Islet of Langerhans (tissue), 1 donor: ENCODE measurements at regions not wholly inside any gene's neighbourhood (a gene's known extent, or its start where the extent isn't known, plus 50 kb on each side); places are given as distances from the start of the nearest gene placed in this dataset.

Experiments used
- FAIRE-seq: peaks from one replicate; lab custom pipeline; 2011; peaks lifted over from hg19 to GRCh38; lab: Jason Lieb, UNC

GRCh38 chr10:35922876-35923600 lies 280.9 kb upstream of the FZD8 start:
- FAIRE-seq: no peak

DNA sequence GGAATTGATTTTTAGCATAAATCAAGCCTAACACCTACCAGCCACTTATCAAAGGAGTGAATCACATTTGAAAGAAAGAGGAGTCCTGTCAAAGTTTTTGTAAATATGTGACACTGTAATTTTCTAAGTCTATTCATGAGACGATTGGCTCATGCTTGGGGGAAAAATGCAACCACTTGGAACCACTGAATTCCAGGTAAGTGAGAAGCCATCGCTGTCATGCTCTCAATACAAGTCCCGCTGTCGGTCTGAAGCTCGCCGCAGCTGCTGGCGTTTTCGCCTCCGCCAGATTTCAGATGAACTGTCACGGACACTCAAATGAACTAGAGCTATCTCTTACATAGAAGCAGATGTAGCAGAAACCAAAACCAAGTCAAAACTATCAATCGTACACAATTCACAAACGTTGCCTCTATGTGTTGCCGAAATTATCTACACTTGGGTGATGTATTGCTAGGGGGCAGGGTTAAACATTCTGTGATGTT lies 279.8 kb upstream of the FZD8 start:
- FAIRE-seq: no peak

DNA sequence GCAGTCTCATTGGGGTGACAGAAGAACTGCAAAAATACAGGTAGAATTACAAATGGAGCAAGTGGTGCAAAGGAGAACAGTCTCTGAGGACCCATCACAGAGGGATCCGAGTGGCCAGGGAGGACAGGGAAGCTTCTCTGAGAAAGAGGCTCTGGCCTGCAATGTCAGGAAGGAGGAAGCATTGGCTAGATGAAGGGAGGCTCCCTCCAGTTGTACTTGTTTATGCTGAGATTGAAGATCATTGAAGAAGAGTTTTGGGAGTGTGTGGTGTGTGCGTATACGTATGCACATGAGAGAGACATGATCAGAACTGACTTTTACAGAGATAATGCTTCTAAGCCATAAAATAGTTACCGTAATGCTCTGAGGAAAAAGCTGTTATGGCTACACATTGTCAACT lies 274.7 kb upstream of the FZD8 start:
- no peak for FAIRE-seq

DNA sequence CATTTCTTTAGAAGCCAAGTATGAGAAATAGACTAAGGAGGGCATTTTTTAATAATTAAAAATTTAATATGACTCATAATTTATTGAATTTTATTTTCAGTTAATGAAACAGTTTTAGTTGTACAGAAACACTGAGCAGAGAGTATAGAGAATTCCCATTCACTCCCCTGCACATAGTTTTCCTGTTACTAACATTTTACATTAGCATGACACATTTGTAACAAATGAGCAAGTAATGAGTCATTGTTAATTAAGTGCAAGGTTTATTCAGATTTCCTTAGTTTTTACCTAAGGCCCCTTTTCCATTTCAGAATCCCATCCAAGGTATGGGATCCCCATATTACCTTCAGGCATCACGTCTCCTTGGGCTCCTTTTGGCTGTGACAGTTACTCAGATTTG lies 271.5 kb upstream of the FZD8 start:
- FAIRE-seq: no peak

DNA sequence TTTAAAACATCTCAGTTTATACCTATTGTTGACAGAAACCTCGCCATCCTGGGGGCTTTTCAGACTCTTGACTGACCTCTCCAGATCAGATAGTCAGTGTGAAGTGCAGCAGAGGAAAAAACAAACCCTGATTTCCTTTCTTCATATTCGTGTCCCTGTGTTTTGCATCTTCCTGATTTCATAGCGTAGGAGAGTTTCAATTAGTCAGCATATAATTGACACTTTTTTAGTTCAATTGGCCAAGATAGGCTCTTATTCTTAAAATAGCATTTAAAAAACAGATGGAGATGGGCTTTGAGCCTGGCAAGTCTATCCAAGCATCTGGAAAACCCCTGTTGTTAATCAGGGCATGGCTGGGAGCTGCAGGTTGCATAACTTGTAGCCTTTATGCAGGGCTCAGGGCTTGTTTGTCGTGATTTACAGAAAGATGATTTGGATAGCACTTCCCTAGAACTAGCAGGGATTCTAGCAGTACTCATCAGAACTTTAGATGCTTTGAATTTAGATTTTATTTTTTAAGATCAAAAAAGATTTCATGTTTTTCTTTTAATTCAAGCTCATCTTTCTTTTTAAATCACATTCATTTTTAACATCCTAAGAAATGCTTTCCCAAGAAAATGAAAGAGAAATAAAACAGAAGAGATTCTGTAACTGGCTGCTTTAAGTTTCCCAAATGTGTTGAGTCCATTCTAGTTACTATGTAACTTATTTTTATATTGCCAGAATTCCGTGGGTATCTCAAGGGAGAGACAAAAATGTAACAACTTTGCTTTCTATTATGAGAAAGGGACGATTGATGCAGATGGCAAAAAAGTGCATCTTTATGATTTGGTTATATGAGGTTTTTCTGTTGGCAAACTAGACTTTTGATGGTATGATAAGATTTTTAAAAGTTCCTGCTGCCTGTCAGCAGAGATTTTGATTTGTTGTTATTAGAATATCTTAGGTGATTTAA lies 270.8 kb upstream of the FZD8 start:
- no peak for FAIRE-seq

GRCh38 chr10:35911954-35912353 lies 269.9 kb upstream of the FZD8 start:
- no peak for FAIRE-seq

DNA sequence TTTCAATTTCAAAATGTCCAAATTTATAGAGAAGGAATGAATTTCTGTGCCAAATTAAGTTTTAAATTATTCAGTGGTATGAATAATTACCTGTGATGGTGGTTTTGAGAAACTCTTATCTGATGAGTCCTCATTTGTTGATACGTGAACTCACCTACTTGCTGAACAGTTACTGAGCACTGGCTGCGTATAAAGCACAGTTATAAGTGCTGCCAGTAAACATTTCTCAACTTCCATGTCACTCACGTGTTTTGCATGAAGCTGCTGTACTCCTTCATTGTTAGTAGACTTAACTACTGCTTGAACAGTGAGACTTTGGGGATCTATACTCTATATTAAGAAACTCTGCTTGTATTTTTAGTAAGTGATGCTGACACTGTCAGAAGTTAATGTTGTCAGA lies 269.1 kb upstream of the FZD8 start:
- no peak for FAIRE-seq

GRCh38 chr10:35910234-35910633 lies 268.1 kb upstream of the FZD8 start:
- FAIRE-seq: no peak

DNA sequence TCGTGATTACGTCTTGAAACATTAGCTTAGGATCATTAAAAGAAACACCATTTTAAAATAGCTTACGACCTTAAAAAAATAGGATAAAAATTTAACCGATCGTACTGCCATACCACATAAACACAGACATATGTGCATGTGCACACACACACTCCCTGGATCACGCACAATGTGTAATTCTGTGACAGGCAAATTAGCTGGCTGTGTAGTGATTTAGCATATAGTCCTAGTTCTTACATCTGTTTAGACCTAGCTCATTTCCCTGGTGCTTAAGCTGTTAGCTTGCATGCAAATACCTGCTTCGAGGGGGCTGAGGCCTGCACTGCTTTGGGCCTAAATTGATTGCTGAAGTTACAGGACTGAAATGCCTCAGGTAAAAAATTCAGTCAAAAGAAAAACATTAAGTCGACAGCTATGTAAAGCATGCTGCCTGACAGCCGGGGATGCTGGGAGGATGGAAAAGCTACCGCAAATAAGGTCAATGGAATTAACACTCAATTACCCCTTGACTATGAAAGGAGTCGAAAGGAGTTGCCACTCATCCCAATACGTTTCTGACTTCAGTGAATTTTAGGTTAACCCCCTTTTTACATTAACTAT lies 267.1 kb upstream of the FZD8 start:
- no peak for FAIRE-seq

DNA sequence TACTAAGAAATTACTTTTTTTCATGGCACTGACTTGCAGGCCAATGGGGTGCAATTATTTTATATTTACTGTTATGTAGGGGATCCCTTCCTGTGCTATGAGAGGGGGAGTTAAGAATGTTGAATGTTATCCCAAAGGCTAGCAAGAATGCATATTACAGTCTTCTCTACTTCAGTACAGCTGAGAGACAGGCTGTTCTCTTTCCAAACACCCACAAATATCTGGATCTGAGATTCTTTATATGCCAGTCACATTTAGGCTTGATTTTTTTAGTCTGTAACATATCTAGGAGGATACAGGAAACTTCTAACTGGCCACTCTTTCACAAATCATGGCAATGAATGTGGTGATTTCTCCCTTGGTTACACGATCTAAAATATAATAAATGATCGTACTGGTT lies 266.4 kb upstream of the FZD8 start:
- FAIRE-seq: no peak

- no peak for FAIRE-seq
These were observed 265.5 kb upstream of the FZD8 start for GRCh38 chr10:35907548-35907947.

- FAIRE-seq: no peak
These were observed 264.1 kb upstream of the FZD8 start for GRCh38 chr10:35906155-35906554.

DNA sequence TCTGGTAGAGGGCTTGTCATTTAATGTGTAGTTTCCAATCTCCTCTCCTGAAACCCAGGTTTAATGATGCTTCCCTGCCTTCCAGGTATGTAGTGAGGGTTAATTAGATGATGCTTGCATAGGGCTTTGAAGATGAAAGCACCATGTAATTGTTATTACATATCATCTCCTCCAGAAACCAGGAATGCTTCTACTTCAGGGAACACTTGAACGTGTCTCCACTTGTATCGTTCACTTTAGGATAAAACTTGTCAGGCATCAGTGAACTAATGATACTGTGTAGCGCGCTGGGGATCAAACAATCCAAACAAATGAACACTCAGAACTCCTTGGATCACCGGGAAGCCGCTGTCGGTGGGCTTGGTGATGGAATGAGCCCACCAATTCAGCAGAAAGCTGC lies 260.9 kb upstream of the FZD8 start:
- FAIRE-seq: no peak

- FAIRE-seq: no peak
These were observed 256.8 kb upstream of the FZD8 start for GRCh38 chr10:35898716-35899440.

DNA sequence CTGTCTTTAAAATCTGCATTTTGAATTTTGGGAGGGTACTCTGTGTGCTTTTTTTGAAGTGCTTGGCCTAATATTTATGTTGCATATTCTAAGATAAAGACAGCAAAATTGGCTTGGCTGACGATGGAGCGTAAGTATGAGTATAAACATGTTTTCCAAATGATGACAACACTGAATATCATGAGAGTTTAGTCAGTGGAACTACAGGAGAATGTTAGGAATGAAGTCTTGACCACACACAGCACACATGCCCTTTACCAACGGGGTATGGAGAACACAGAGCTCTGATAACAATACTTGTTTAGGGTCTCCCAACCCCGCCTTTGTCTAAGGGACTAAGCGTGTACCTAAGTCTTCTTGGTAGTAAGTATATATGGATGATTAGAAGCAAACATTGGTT lies 253.9 kb upstream of the FZD8 start:
- FAIRE-seq: no peak

DNA sequence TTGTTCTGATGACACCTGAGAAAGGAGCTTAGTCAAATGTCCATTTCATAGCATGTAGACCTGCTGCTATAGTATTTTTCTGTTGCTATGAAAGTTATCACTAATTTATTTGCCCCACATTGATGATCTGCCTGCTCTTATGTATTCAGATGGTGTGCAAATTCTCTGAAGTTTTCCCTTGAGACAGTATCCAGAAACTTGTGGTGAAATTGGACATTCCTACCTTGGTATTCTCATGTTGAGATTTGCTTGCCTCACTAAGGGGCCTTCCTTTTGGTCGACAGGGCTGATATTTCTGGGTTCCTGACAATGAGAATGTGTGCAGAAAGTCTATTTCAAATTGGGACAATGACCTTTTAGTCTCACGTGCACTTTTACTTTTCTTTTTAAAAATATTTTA lies 253.2 kb upstream of the FZD8 start:
- no peak for FAIRE-seq

DNA sequence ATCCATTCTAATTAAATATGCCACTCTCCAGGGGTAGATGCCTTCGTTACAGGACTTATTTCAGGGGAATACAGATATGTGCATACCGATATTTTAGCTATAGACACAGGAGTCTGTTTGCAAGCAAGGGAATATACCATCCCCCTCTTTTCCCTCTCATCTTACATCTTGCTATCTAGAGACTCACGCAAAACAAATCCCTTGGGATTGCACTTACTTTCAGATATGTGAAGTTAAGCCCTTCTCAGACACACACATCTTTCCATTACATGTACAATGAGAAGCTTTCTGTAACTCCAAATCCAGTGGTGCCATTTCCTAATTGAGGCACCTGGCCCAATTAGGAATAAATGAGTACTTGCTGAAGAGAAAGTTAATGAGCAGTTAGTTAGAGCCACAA lies 250.4 kb upstream of the FZD8 start:
- FAIRE-seq: no peak

- FAIRE-seq: no peak
These were observed 248.8 kb upstream of the FZD8 start for GRCh38 chr10:35890676-35891495.

DNA sequence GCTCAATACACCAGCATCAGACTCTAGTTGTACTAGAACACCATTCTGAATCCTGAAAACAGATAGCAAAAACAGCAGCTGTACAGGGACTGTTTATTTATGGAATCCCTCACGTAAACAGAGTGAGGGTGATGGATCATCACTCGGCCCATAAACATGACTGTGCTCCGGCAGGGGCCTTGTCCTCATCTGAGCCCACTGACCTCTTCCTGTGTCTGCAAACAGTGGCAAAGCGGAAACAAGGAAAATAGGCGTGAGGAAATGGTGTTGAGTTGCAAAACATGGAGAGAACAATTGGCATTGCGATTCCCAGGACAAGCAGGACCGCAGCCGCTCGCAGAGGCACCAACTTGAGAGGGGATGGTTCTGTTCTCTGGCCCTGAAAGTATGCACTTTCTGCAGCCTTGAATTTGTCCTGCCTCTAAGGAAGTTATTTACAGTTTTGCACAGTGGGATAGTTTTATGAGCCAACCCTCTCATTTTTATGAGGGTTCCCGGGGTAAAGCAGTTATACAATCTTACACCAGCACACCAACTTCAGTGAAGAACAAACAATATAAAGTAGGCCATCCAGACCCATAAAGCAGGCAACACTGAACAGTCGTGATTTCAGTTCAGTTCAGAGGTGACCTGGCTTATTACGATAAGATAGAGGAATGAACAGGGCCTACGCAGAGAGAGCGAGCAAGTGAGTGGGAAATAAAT lies 248.0 kb upstream of the FZD8 start:
- no peak for FAIRE-seq

DNA sequence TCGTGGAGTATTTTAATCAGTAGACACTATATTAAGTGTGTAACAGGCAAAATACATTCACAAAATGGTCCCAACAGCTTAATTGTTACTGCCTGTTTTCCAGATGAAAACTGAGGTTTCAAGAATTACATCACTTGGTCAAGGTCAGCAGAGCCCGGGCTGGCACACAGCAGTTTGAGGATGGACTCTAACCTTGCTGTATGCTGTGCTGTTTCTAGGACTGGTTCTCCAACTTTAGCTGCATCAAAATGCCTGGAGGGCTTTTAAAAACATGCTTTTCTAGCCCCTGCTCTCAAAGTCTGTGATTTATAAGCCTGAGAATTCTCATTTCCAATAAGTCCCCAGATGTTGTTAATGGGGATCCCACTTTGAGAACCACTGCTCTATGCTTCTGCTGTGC lies 247.1 kb upstream of the FZD8 start:
- no peak for FAIRE-seq

- FAIRE-seq: no peak
These were observed 246.3 kb upstream of the FZD8 start for GRCh38 chr10:35888400-35888799.
